ENCODE measurements at regions not wholly inside any gene's neighbourhood (a gene's known extent, or its start where the extent isn't known, plus 50 kb on each side); places are given as distances from the start of the nearest gene placed in this dataset.

DNA sequence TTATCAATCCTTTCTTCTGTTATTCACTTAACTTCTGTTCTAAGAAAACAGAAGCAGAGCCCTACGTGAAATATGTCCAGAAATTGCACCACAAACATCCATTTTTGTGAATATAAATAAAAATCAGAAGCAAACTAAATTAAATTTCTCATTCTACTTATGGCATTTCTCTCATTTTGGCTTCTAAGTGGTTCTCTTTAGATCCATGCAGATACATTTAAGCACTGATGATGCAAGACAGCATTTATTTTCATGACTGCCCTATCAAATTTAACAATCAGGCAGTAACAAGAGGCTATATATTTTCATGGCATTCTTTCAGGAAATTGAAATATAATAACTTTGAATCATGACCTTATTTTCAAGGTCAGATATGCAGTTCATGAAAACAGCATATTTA lies 1049.6 kb downstream of the GRM8 start:
- no peak for TF ChIP-seq ZNF24 (IDR thresholded peaks at IDR 0.05)
- TF ChIP-seq RBM22 (IDR thresholded peaks at IDR 0.05; ENCODE audit: low read depth, low read length, poor library complexity, severe bottlenecking): no peak
- TF ChIP-seq, protein P1, sequence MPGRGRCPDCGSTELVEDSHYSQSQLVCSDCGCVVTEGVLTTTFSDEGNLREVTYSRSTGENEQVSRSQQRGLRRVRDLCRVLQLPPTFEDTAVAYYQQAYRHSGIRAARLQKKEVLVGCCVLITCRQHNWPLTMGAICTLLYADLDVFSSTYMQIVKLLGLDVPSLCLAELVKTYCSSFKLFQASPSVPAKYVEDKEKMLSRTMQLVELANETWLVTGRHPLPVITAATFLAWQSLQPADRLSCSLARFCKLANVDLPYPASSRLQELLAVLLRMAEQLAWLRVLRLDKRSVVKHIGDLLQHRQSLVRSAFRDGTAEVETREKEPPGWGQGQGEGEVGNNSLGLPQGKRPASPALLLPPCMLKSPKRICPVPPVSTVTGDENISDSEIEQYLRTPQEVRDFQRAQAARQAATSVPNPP (IDR thresholded peaks at IDR 0.05; ENCODE audit: borderline replicate concordance, insufficient read depth, insufficient read length): no peak
- TF ChIP-seq ZSCAN29 (IDR thresholded peaks at IDR 0.05): no peak
- TF ChIP-seq KLF16 (IDR thresholded peaks at IDR 0.05): no peak
- TF ChIP-seq, protein P2, sequence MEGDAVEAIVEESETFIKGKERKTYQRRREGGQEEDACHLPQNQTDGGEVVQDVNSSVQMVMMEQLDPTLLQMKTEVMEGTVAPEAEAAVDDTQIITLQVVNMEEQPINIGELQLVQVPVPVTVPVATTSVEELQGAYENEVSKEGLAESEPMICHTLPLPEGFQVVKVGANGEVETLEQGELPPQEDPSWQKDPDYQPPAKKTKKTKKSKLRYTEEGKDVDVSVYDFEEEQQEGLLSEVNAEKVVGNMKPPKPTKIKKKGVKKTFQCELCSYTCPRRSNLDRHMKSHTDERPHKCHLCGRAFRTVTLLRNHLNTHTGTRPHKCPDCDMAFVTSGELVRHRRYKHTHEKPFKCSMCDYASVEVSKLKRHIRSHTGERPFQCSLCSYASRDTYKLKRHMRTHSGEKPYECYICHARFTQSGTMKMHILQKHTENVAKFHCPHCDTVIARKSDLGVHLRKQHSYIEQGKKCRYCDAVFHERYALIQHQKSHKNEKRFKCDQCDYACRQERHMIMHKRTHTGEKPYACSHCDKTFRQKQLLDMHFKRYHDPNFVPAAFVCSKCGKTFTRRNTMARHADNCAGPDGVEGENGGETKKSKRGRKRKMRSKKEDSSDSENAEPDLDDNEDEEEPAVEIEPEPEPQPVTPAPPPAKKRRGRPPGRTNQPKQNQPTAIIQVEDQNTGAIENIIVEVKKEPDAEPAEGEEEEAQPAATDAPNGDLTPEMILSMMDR (IDR thresholded peaks at IDR 0.05 in 2 of 3, conservative IDR thresholded peaks at IDR 0.05 in 1 of 3; ENCODE audit: insufficient read depth in 2 of 3, low read depth in 1 of 3, low read length in 3 of 3): no peak
- TF ChIP-seq, protein P3, sequence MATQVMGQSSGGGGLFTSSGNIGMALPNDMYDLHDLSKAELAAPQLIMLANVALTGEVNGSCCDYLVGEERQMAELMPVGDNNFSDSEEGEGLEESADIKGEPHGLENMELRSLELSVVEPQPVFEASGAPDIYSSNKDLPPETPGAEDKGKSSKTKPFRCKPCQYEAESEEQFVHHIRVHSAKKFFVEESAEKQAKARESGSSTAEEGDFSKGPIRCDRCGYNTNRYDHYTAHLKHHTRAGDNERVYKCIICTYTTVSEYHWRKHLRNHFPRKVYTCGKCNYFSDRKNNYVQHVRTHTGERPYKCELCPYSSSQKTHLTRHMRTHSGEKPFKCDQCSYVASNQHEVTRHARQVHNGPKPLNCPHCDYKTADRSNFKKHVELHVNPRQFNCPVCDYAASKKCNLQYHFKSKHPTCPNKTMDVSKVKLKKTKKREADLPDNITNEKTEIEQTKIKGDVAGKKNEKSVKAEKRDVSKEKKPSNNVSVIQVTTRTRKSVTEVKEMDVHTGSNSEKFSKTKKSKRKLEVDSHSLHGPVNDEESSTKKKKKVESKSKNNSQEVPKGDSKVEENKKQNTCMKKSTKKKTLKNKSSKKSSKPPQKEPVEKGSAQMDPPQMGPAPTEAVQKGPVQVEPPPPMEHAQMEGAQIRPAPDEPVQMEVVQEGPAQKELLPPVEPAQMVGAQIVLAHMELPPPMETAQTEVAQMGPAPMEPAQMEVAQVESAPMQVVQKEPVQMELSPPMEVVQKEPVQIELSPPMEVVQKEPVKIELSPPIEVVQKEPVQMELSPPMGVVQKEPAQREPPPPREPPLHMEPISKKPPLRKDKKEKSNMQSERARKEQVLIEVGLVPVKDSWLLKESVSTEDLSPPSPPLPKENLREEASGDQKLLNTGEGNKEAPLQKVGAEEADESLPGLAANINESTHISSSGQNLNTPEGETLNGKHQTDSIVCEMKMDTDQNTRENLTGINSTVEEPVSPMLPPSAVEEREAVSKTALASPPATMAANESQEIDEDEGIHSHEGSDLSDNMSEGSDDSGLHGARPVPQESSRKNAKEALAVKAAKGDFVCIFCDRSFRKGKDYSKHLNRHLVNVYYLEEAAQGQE (IDR thresholded peaks at IDR 0.05; ENCODE audit: borderline replicate concordance): no peak
- TF ChIP-seq, protein P3 (CRISPR knock-in tag; IDR thresholded peaks at IDR 0.05; ENCODE audit: low read depth): no peak
- TF ChIP-seq ZNF696 (CRISPR knock-in tag; conservative IDR thresholded peaks at IDR 0.05): no peak
- TF ChIP-seq RNF2 (IDR thresholded peaks at IDR 0.05): no peak
- TF ChIP-seq, protein P4, sequence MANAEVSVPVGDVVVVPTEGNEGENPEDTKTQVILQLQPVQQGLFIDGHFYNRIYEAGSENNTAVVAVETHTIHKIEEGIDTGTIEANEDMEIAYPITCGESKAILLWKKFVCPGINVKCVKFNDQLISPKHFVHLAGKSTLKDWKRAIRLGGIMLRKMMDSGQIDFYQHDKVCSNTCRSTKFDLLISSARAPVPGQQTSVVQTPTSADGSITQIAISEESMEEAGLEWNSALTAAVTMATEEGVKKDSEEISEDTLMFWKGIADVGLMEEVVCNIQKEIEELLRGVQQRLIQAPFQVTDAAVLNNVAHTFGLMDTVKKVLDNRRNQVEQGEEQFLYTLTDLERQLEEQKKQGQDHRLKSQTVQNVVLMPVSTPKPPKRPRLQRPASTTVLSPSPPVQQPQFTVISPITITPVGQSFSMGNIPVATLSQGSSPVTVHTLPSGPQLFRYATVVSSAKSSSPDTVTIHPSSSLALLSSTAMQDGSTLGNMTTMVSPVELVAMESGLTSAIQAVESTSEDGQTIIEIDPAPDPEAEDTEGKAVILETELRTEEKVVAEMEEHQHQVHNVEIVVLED (CRISPR knock-in tag; IDR thresholded peaks at IDR 0.05): no peak
- no peak for TF ChIP-seq FOSL1 (tag; conservative IDR thresholded peaks at IDR 0.05)
- TF ChIP-seq, protein P5, sequence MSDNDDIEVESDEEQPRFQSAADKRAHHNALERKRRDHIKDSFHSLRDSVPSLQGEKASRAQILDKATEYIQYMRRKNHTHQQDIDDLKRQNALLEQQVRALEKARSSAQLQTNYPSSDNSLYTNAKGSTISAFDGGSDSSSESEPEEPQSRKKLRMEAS (CRISPR knock-in tag; IDR thresholded peaks at IDR 0.05): no peak
- TF ChIP-seq TARDBP (IDR thresholded peaks at IDR 0.05): no peak
- no peak for TF ChIP-seq RFX5 (IDR thresholded peaks at IDR 0.05; ENCODE audit: low read depth, low read length)
